BJ (cell line): ENCODE measurements at regions not wholly inside any gene's neighbourhood (a gene's known extent, or its start where the extent isn't known, plus 50 kb on each side); places are given as distances from the start of the nearest gene placed in this dataset.

Source experiments
- CTCF ChIA-PET: fragments of 350-600 bp; formaldehyde crosslinking; extraction: SDS; loops from one replicate; lab custom pipeline; 2021; ENCODE audit warnings: antibody characterized with exemption, inconsistent platforms; lab: Yijun Ruan, JAX
- POLR2A ChIA-PET: fragments of 300-600 bp; sonication (Branson Sonifier 250); formaldehyde crosslinking; extraction: SDS; loops from one replicate; lab custom pipeline; 2021; ENCODE audit warnings: antibody characterized with exemption; lab: Charles Lee
- DNase-seq: peaks from one replicate; pipeline ENCODE4 v3.0.0-alpha.2; 2011; ENCODE audit warnings: low read depth
- H3K27me3 ChIP-seq: 2 replicates; pipeline ENCODE4 v1.6.0; 2011; ENCODE audit warnings: low read length; ENCODE audit not compliant: control insufficient read depth, insufficient read depth
- H3K36me3 ChIP-seq: 2 replicates; pipeline ENCODE4 v1.5.1; 2011; ENCODE audit warnings: low read length; ENCODE audit not compliant: control insufficient read depth, insufficient read depth
- H3K4me3 ChIP-seq: 2 replicates; pipeline ENCODE4 v1.5.1; 2011; ENCODE audit warnings: low read depth, mild to moderate bottlenecking, control low read depth, low read length
- TF ChIP-seq, protein P1 (sequence below): IDR thresholded peaks from 2 replicates; pipeline ENCODE4 v1.5.1; 2011; ENCODE audit warnings: low read depth, mild to moderate bottlenecking, control low read depth, inconsistent platforms, low read length, moderate library complexity; ENCODE audit not compliant: insufficient read depth

DNA sequence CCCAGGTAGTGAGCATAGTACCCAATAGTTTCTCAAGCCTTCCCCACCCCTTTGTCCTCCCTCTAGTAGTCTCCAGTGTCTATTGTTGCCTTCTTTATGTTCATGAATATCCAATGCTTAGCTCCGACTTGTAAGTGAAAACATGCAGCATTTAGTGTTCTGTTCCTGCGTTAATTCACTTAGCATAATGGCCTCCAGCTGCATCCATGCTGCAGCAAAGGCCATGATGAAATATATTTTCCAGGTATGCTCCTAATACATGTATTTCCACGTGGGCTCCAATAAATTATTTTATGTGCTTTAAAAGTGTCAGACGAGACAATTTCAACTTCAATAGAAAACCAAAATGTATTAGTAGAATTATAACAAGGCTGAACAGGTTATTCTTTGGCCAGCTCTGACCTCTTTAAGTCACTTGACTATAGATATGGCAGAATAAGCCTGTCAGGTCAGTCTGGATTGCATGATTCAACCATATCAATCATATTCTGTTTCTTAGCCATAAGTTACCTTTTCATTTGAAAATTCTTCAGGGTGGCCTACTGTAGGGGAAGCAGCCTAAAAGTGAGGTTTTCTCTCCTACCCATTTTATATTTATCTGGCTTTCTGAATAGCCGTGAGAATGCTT, 2291.6 kb upstream of the WWC1 start:
- no peaks in the 10 kb centered on the region for H3K36me3 ChIP-seq
- TF ChIP-seq, protein P1, sequence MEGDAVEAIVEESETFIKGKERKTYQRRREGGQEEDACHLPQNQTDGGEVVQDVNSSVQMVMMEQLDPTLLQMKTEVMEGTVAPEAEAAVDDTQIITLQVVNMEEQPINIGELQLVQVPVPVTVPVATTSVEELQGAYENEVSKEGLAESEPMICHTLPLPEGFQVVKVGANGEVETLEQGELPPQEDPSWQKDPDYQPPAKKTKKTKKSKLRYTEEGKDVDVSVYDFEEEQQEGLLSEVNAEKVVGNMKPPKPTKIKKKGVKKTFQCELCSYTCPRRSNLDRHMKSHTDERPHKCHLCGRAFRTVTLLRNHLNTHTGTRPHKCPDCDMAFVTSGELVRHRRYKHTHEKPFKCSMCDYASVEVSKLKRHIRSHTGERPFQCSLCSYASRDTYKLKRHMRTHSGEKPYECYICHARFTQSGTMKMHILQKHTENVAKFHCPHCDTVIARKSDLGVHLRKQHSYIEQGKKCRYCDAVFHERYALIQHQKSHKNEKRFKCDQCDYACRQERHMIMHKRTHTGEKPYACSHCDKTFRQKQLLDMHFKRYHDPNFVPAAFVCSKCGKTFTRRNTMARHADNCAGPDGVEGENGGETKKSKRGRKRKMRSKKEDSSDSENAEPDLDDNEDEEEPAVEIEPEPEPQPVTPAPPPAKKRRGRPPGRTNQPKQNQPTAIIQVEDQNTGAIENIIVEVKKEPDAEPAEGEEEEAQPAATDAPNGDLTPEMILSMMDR, result no peak
- ChIA-PET POLR2A (no interaction called here), CTCF (no interaction called here)
- DNase-seq, result no peak
- H3K4me3 ChIP-seq, result no peak overlapping the region
- no peaks in the 10 kb centered on the region for H3K27me3 ChIP-seq

DNA sequence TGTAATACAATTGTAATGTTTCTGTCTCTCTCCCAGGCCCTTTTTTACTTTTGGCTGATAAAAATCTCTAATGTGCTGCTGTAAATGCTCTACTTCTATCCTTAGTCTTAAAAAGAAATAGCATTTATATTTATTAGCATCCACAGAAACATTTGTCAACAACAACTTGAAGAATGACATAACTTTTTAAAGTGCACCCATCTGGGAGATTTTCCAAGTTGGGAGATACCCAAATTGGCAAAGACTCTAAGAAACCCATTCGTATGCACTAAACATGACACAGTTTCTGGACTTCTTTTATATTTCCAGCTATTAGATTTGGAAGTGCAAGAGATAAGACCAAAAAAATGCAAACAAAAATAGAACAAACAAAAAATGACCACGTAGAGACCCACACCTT, 2287.4 kb upstream of the WWC1 start:
- ChIA-PET CTCF (no interaction called here), POLR2A (no interaction called here)
- no peak overlapping the region for H3K4me3 ChIP-seq
- H3K27me3 ChIP-seq, result no peaks in the 10 kb centered on the region
- TF ChIP-seq, protein P1, result no peak
- no peaks in the 10 kb centered on the region for H3K36me3 ChIP-seq
- DNase-seq, result no peak

DNA sequence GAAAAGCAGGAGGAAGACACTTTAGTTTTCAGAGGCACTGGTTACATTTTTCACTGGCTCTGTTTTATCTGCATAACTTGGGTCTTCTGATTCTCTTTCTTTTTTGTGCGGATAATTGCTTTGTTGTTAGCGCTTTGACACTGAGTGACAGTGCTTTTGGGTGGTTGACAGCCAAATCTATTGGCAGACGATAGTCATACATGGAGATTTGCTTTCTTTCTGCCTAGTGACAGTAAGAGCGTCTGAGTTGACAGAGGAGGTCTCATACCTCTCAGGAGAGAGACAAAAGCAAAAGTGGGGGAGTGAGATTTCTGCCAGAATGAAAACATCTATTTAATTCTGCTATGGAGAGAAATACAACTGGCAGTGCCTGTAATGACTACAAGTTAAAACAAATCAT, 2278.0 kb upstream of the WWC1 start:
- Histone ChIP-seq H3K36me3 (no peaks in the 10 kb centered on the region), H3K4me3 (no peak overlapping the region), H3K27me3 (no peaks in the 10 kb centered on the region)
- no peak for DNase-seq
- TF ChIP-seq, protein P1, result no peak
- POLR2A ChIA-PET, result no interaction called here
- CTCF ChIA-PET, result no interaction called here

DNA sequence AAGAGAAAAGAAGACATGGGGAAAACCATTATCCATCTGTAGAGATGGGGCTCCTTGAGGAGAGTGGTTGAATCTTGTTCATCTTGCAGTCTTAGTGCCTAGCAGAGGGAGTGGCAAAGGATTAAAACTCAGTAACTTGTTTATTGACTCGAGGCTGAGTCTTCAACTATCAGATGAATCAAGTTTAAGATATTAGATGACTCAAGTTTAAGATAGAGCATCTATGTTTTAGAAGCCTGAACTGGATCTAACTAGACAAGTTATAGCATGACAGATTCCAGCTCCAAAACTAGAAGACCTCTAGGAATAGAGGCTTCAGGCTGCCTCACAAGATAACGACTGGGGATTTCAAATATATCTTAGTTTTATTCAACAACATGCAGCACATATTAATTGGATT, 2277.2 kb upstream of the WWC1 start:
- Histone ChIP-seq H3K36me3 (no peaks in the 10 kb centered on the region), H3K27me3 (no peaks in the 10 kb centered on the region), H3K4me3 (no peak overlapping the region)
- TF ChIP-seq, protein P1, result no peak
- POLR2A ChIA-PET, result no interaction called here
- DNase-seq, result no peak
- CTCF ChIA-PET, result no interaction called here

DNA sequence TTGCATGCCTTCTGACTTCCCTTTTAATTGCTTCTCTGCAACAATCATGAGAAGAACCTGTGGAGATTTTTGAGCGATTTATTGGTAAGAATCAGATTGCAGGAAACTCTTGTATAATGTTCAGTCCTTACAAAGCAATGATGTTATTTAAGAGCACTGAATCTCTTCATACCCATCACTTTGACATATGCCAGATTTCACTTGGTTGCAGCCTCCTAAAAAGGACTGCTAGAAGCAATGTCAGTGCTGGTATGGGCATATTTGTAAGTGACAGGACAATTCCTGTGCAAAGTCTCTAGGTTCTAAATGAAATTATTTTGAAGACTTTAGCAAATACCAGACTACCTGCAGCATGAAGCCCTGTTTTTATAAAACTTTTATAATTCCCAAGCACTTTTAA, 2272.7 kb upstream of the WWC1 start:
- ChIA-PET POLR2A (no interaction called here), CTCF (no interaction called here)
- no peaks in the 10 kb centered on the region for H3K27me3 ChIP-seq
- H3K36me3 ChIP-seq, result no peaks in the 10 kb centered on the region
- TF ChIP-seq, protein P1, result no peak
- no peak overlapping the region for H3K4me3 ChIP-seq
- no peak for DNase-seq
